Ovary (tissue), 7 donors: ENCODE measurements at regions not wholly inside any gene's neighbourhood (a gene's known extent, or its start where the extent isn't known, plus 50 kb on each side); places are given as distances from the start of the nearest gene placed in this dataset.

ENCODE experiments used
- DNase-seq, 5 donors: peaks; one replicate each; pipeline ENCODE4 v3.0.0-alpha.2; 2019 to 2020
- H3K27ac ChIP-seq, 2 donors: fragments of 200-600 bp; one replicate each; pipeline versions ENCODE4 v1.5.1 to v1.8.0; 2019 to 2022
- H3K27me3 ChIP-seq: fragments of 200-600 bp; one replicate; pipeline ENCODE4 v1.8.0; 2022
- H3K36me3 ChIP-seq: fragments of 200-600 bp; sonication (generic); one replicate; pipeline ENCODE4 v1.5.1; 2019
- H3K4me1 ChIP-seq: one replicate; pipeline ENCODE4 v1.8.1; 2013; ENCODE audit warnings: mild to moderate bottlenecking, moderate library complexity; ENCODE audit not compliant: insufficient read depth
- H3K4me3 ChIP-seq: fragments of 200-600 bp; sonication (generic); one replicate; pipeline ENCODE4 v1.5.1; 2017
- H3K9me3 ChIP-seq, 2 donors: fragments of 200-600 bp in 1 of 2; sonication (generic) in 1 of 2; one replicate each; pipeline versions ENCODE4 v1.5.1 to v1.8.1; 2013 to 2019; ENCODE audit warnings: mild to moderate bottlenecking in 1 of 2, moderate library complexity in 1 of 2
- CTCF ChIP-seq, 3 donors: fragments of 450-650 bp in 2 of 3; fragments of 200-600 bp in 1 of 3; IDR thresholded peaks; one replicate each; pipeline versions ENCODE4 v1.5.1 to v1.8.0; 2016 to 2022; ENCODE audit warnings: antibody characterized with exemption in 3 of 3, mild to moderate bottlenecking in 1 of 3
- EP300 ChIP-seq: sonication (generic); formaldehyde crosslinking; IDR thresholded peaks from one replicate; pipeline ENCODE4 v1.6.1; 2017; ENCODE audit warnings: antibody characterized with exemption
- POLR2A ChIP-seq: fragments of 450-650 bp; IDR thresholded peaks from one replicate; pipeline ENCODE4 v1.6.1; 2017; ENCODE audit warnings: antibody characterized with exemption, mild to moderate bottlenecking, moderate library complexity
- WGBS, 3 donors: extraction: QIAGEN DNeasy Blood & Tissue Kit in 1 of 3; methylation state at CpG; one replicate each; pipeline versions ENCODE4 v1.1.5 to v1.1.7; 2013 to 2017; 5-methylcytosine and 5-hydroxymethylcytosine counted together
- intact Hi-C, 4 donors: fragments of 100-400 bp; cut with DNase I; formaldehyde crosslinking; loops; one replicate each; pipeline versions ENCODE4 v1.11.0 to v1.15.1; 2022 to 2023
- donor health status: DM: no; HTN: no; CAD: no; lungs with moderate emphysema.
- donor health status: DM: no; HTN: no; CAD: no.
- donor health status: Bipolar disorder and iron deficiency.
- donor health status: DM: no; HTN: no; CAD: no.
- donor health status: DM: yes; HTN: yes; CAD: no.

- Histone ChIP-seq H3K9me3 (no peaks in the 10 kb centered on the region), H3K36me3 (no peaks in the 10 kb centered on the region), H3K4me3 (no peak overlapping the region), H3K27ac (no peak overlapping the region), H3K4me1 (no peaks in the 10 kb centered on the region), H3K27me3 (no peaks in the 10 kb centered on the region)
- intact Hi-C loops = loop anchor here in 1 of 4 donors (1.0 kb wide), 1 partner anchor 13 kb away; no protein-coding TSS in a partner anchor
- no peak for TF ChIP-seq CTCF (IDR thresholded peaks at IDR 0.05)
- TF ChIP-seq POLR2A = no peak
- DNase-seq = no peak
- 78 to 88% (median 79%) methylated on average over 14 of the region's 14 CpGs for WGBS, 3 donors
These were observed 234.5 kb downstream of the TFAP2A start for GRCh38 chr6:10180138-10181074.

GRCh38 chr6:10177704-10178103, 237.2 kb downstream of the TFAP2A start:
- DNase-seq = no peak

GRCh38 chr6:10175362-10175761, 239.5 kb downstream of the TFAP2A start:
- intact Hi-C loops = no loop called here
- no peaks in the 10 kb centered on the region for H3K4me1 ChIP-seq
- no peaks in the 10 kb centered on the region for H3K9me3 ChIP-seq
- no peak overlapping the region for H3K27ac ChIP-seq
- no peaks in the 10 kb centered on the region for H3K27me3 ChIP-seq
- DNase-seq = no peak
- H3K36me3 ChIP-seq = no peaks in the 10 kb centered on the region
- H3K4me3 ChIP-seq = no peak overlapping the region
- TF ChIP-seq POLR2A = no peak
- no peak for TF ChIP-seq EP300
- no peak for TF ChIP-seq CTCF (IDR thresholded peaks at IDR 0.05)

More at GRCh38 chr6:10177704-10178103, 237.2 kb downstream of the TFAP2A start:
- Histone ChIP-seq H3K9me3 (no peaks in the 10 kb centered on the region), H3K27ac (no peak overlapping the region), H3K36me3 (no peaks in the 10 kb centered on the region), H3K4me3 (no peak overlapping the region), H3K27me3 (no peaks in the 10 kb centered on the region), H3K4me1 (no peaks in the 10 kb centered on the region)
- TF ChIP-seq CTCF (IDR thresholded peaks at IDR 0.05) = no peak
- no peak for TF ChIP-seq EP300
- TF ChIP-seq POLR2A = no peak
- intact Hi-C loops = no loop called here

GRCh38 chr6:10174761-10175160, 240.1 kb downstream of the TFAP2A start:
- Histone ChIP-seq H3K27ac (no peak overlapping the region), H3K4me1 (no peaks in the 10 kb centered on the region), H3K9me3 (no peaks in the 10 kb centered on the region), H3K36me3 (no peaks in the 10 kb centered on the region), H3K4me3 (no peak overlapping the region), H3K27me3 (no peaks in the 10 kb centered on the region)
- TF ChIP-seq POLR2A (no peak), EP300 (no peak), CTCF (IDR thresholded peaks at IDR 0.05) (no peak)
- 67 to 79% (median 79%) methylated on average over 6 of the region's 6 CpGs for WGBS, 3 donors
- intact Hi-C loops = no loop called here
- DNase-seq = no peak
